OCI-LY7 (cell line): ENCODE measurements at regions not wholly inside any gene's neighbourhood (a gene's known extent, or its start where the extent isn't known, plus 50 kb on each side); places are given as distances from the start of the nearest gene placed in this dataset.

Source experiments
- CTCF ChIP-seq: fragments of 200-600 bp; sonication (generic); conservative IDR thresholded peaks from 2 replicates; pipeline ENCODE4 v1.5.1; 2014; ENCODE audit warnings: mild to moderate bottlenecking, antibody characterized with exemption, low read length, moderate library complexity, mixed read lengths
- EZH2phosphoT487 ChIP-seq: fragments of 200-600 bp; sonication (generic); IDR thresholded peaks from 2 replicates; pipeline ENCODE4 v1.6.1; 2018; ENCODE audit warnings: low read depth, borderline replicate concordance, mild to moderate bottlenecking, mixed run types, antibody characterized with exemption, low read length, moderate library complexity, mixed read lengths

- TF ChIP-seq EZH2phosphoT487 (no peak), CTCF (no peak)
Observed at GRCh38 chr9:31730398-31730797, 654.0 kb upstream of the ACO1 start.
